ENCODE measurements at regions not wholly inside any gene's neighbourhood (a gene's known extent, or its start where the extent isn't known, plus 50 kb on each side); places are given as distances from the start of the nearest gene placed in this dataset.

DNA sequence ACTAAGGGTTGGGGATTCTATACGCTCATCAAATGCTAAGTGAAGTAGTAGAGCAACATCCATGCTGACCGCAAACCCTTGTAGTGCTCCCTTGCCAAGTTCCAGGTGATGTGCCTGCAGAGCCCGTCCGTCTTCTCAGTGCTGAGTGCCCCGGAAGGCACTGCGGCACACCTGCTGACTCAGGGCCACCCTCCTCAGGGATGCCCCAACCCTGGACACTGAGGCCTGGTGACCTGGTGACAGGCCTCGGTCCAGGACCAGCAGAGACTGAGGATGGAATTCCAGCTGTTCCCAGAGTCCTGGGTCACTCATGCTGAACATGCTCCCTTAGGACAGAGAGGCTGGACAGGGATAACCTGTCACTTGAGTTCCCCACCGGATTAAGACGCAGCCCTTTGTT lies 422.5 kb downstream of the OCA2 start:
- H4K20me1 ChIP-seq (ENCODE audit: insufficient read depth, low read length) = no peaks in the 10 kb centered on the region
- peaks cover 0 to 5% of the 10 kb centered on the region in 2 experiments; a peak in 1 of 5 replicates for H3K27me3 ChIP-seq (ENCODE audit: control insufficient read depth in 1 of 2, insufficient read depth in 2 of 2, low read length in 2 of 2)
- H3K9me3 ChIP-seq (ENCODE audit: low read length) = no peaks in the 10 kb centered on the region
- ChIA-PET CTCF (ENCODE audit: low intra/inter-chr PET ratio, low total read pairs) (no interaction called here), POLR2A (no interaction called here)
- ATAC-seq (no peak), FAIRE-seq (no peak), DNase-seq (ENCODE audit: low spot score) (no peak)
- no peak overlapping the region for H3K27ac ChIP-seq (ENCODE audit: extremely low read length, insufficient read depth, low read length)
- no peak overlapping the region for H3K4me2 ChIP-seq (ENCODE audit: low read depth, low read length)
- no TSS peak for BruUV-seq (replicated peaks)
- H3K9ac ChIP-seq (ENCODE audit: insufficient read depth, low read depth, low read length) = no peak overlapping the region
- H3K36me3 ChIP-seq (replicated peaks in 1 of 2; ENCODE audit: control insufficient read depth in 1 of 2, insufficient read depth in 2 of 2, low read length in 2 of 2) = no peaks in the 10 kb centered on the region
- no peaks in the 10 kb centered on the region for H3K4me1 ChIP-seq (ENCODE audit: insufficient read depth, low read length)
- H3K79me2 ChIP-seq (ENCODE audit: insufficient read depth, low read length) = no peaks in the 10 kb centered on the region
- H3K4me3 ChIP-seq (replicated peaks in 1 of 3; ENCODE audit: insufficient read depth in 1 of 3, low read depth in 2 of 3, low read length in 3 of 3) = no peak overlapping the region
- WGBS (ENCODE audit: low lambda C conversion rate) = 100% methylated on average over 1 of the region's 9 CpGs
- in situ Hi-C loops (cut with HindIII; ENCODE audit: extremely low pct_ligation_motif_present, low pct_unique_long_range_greater_than_20kb) (loop anchor here (10.0 kb wide), 1 partner anchor 338 kb away; no protein-coding TSS in a partner anchor), intact Hi-C loops (cut with micrococcal nuclease; ENCODE audit: unreplicated experiment) (no loop called here)
- TF ChIP-seq RNF2 (conservative IDR thresholded peaks at IDR 0.05; ENCODE audit: low read depth) (no peak), ZNF549 (CRISPR knock-in tag; IDR thresholded peaks at IDR 0.05) (no peak), ZBTB8A (CRISPR knock-in tag; IDR thresholded peaks at IDR 0.05; ENCODE audit: borderline replicate concordance, low read depth) (no peak), ZFYVE20 (CRISPR knock-in tag; IDR thresholded peaks at IDR 0.05; ENCODE audit: borderline replicate concordance, low read depth) (no peak), MAFG (CRISPR knock-in tag; IDR thresholded peaks at IDR 0.05) (no peak), ZSCAN12 (CRISPR knock-in tag; IDR thresholded peaks at IDR 0.05) (no peak), HCFC1 (IDR thresholded peaks at IDR 0.05; ENCODE audit: low read depth, low read length) (no peak), ZBTB7A (CRISPR knock-in tag; IDR thresholded peaks at IDR 0.05) (no peak), MEIS1 (CRISPR knock-in tag; IDR thresholded peaks at IDR 0.05; ENCODE audit: borderline replicate concordance) (no peak), HNF4A (CRISPR knock-in tag; IDR thresholded peaks at IDR 0.05) (no peak)
- TF ChIP-seq, protein P1, sequence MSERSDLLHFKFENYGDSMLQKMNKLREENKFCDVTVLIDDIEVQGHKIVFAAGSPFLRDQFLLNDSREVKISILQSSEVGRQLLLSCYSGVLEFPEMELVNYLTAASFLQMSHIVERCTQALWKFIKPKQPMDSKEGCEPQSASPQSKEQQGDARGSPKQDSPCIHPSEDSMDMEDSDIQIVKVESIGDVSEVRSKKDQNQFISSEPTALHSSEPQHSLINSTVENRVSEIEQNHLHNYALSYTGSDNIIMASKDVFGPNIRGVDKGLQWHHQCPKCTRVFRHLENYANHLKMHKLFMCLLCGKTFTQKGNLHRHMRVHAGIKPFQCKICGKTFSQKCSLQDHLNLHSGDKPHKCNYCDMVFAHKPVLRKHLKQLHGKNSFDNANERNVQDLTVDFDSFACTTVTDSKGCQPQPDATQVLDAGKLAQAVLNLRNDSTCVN (CRISPR knock-in tag; IDR thresholded peaks at IDR 0.05; ENCODE audit: borderline replicate concordance) = no peak
- TF ChIP-seq, protein P2, sequence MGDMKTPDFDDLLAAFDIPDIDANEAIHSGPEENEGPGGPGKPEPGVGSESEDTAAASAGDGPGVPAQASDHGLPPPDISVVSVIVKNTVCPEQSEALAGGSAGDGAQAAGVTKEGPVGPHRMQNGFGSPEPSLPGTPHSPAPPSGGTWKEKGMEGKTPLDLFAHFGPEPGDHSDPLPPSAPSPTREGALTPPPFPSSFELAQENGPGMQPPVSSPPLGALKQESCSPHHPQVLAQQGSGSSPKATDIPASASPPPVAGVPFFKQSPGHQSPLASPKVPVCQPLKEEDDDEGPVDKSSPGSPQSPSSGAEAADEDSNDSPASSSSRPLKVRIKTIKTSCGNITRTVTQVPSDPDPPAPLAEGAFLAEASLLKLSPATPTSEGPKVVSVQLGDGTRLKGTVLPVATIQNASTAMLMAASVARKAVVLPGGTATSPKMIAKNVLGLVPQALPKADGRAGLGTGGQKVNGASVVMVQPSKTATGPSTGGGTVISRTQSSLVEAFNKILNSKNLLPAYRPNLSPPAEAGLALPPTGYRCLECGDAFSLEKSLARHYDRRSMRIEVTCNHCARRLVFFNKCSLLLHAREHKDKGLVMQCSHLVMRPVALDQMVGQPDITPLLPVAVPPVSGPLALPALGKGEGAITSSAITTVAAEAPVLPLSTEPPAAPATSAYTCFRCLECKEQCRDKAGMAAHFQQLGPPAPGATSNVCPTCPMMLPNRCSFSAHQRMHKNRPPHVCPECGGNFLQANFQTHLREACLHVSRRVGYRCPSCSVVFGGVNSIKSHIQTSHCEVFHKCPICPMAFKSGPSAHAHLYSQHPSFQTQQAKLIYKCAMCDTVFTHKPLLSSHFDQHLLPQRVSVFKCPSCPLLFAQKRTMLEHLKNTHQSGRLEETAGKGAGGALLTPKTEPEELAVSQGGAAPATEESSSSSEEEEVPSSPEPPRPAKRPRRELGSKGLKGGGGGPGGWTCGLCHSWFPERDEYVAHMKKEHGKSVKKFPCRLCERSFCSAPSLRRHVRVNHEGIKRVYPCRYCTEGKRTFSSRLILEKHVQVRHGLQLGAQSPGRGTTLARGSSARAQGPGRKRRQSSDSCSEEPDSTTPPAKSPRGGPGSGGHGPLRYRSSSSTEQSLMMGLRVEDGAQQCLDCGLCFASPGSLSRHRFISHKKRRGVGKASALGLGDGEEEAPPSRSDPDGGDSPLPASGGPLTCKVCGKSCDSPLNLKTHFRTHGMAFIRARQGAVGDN (CRISPR knock-in tag; IDR thresholded peaks at IDR 0.05) = no peak
- TF ChIP-seq, protein P3, sequence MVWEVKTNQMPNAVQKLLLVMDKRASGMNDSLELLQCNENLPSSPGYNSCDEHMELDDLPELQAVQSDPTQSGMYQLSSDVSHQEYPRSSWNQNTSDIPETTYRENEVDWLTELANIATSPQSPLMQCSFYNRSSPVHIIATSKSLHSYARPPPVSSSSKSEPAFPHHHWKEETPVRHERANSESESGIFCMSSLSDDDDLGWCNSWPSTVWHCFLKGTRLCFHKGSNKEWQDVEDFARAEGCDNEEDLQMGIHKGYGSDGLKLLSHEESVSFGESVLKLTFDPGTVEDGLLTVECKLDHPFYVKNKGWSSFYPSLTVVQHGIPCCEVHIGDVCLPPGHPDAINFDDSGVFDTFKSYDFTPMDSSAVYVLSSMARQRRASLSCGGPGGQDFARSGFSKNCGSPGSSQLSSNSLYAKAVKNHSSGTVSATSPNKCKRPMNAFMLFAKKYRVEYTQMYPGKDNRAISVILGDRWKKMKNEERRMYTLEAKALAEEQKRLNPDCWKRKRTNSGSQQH (CRISPR knock-in tag; IDR thresholded peaks at IDR 0.05; ENCODE audit: low read depth) = no peak
- TF ChIP-seq, protein P4, sequence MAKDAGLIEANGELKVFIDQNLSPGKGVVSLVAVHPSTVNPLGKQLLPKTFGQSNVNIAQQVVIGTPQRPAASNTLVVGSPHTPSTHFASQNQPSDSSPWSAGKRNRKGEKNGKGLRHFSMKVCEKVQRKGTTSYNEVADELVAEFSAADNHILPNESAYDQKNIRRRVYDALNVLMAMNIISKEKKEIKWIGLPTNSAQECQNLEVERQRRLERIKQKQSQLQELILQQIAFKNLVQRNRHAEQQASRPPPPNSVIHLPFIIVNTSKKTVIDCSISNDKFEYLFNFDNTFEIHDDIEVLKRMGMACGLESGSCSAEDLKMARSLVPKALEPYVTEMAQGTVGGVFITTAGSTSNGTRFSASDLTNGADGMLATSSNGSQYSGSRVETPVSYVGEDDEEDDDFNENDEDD (CRISPR knock-in tag; IDR thresholded peaks at IDR 0.05; ENCODE audit: borderline replicate concordance) = no peak
- H2AFZ ChIP-seq (ENCODE audit: low read length) = no peak overlapping the region

All from HepG2 (cell line).